Stimulated activated CD4-positive, alpha-beta T cell treated with anti-CD3 and anti-CD28 coated beads, TNF-alpha, amount 100 ng/mL, for 4 hours (primary cell): ENCODE measurements at regions not wholly inside any gene's neighbourhood (a gene's known extent, or its start where the extent isn't known, plus 50 kb on each side); places are given as distances from the start of the nearest gene placed in this dataset.
A peak's percentile ranks its signal among the peaks of the same experiment; 100 is the strongest.

Experiments used
- DNase-seq, 3 experiments: peaks; one replicate each; pipeline ENCODE4 v3.0.0-alpha.2; 2020; ENCODE audit warnings: low read depth in 3 of 3

GRCh38 chr15:69943637-69944036, 154.1 kb downstream of the TLE3 start:
- DNase-seq: no peak

GRCh38 chr15:69945729-69946128, 152.0 kb downstream of the TLE3 start:
- no peak for DNase-seq

GRCh38 chr15:69946870-69947269, 150.8 kb downstream of the TLE3 start:
- DNase-seq: no peak

GRCh38 chr15:69947394-69947793, 150.3 kb downstream of the TLE3 start:
- no peak for DNase-seq

GRCh38 chr15:69949485-69949884, 148.2 kb downstream of the TLE3 start:
- DNase-seq: no peak

GRCh38 chr15:69951256-69951897, 146.3 kb downstream of the TLE3 start:
- DNase-seq: no peak

- no peak for DNase-seq
Measured at GRCh38 chr15:69951898-69952555, 145.7 kb downstream of the TLE3 start.

- no peak for DNase-seq
Measured at GRCh38 chr15:69953051-69953450, 144.7 kb downstream of the TLE3 start.

- no peak for DNase-seq
Measured at GRCh38 chr15:69953816-69954215, 143.9 kb downstream of the TLE3 start.

- DNase-seq: no peak
Measured at GRCh38 chr15:69954666-69955065, 143.1 kb downstream of the TLE3 start.

GRCh38 chr15:69955240-69955894, 142.3 kb downstream of the TLE3 start:
- no peak for DNase-seq

- no peak for DNase-seq
Measured at GRCh38 chr15:69956417-69956816, 141.3 kb downstream of the TLE3 start.

- DNase-seq: no peak
Measured at GRCh38 chr15:69957175-69957574, 140.5 kb downstream of the TLE3 start.

- no peak for DNase-seq
Measured at GRCh38 chr15:69958496-69959084, 139.1 kb downstream of the TLE3 start.

GRCh38 chr15:69962561-69962960, 135.2 kb downstream of the TLE3 start:
- DNase-seq: no peak

- no peak for DNase-seq
Measured at GRCh38 chr15:69963385-69963784, 134.3 kb downstream of the TLE3 start.

- no peak for DNase-seq
Measured at GRCh38 chr15:69971771-69972170, 125.9 kb downstream of the TLE3 start.

GRCh38 chr15:69972436-69972835, 125.3 kb downstream of the TLE3 start:
- no peak for DNase-seq

- DNase-seq: no peak
Measured at GRCh38 chr15:69973102-69973714, 124.5 kb downstream of the TLE3 start.

- no peak for DNase-seq
Measured at GRCh38 chr15:69973880-69974279, 123.8 kb downstream of the TLE3 start.

GRCh38 chr15:69974321-69974720, 123.4 kb downstream of the TLE3 start:
- DNase-seq: no peak

- peak in 1 of 3 experiments; percentile 10 for DNase-seq
Measured at GRCh38 chr15:69976366-69976994, 121.2 kb downstream of the TLE3 start.
